Fibroblast of mammary gland (primary cell): ENCODE measurements at regions not wholly inside any gene's neighbourhood (a gene's known extent, or its start where the extent isn't known, plus 50 kb on each side); places are given as distances from the start of the nearest gene placed in this dataset.

ENCODE experiments used
- DNase-seq: peaks from one replicate; pipeline ENCODE4 v3.0.0-alpha.2; 2010; ENCODE audit warnings: low read depth
- H3K4me3 ChIP-seq: 2 replicates; pipeline ENCODE4 v1.5.1; 2011; ENCODE audit warnings: low read depth, mild to moderate bottlenecking, low read length, moderate library complexity; ENCODE audit not compliant: control insufficient read depth
- CTCF ChIP-seq: conservative IDR thresholded peaks from 2 replicates; pipeline ENCODE4 v1.5.1; 2011; ENCODE audit warnings: low read depth, low read length, inconsistent platforms; ENCODE audit not compliant: control insufficient read depth, insufficient read depth

GRCh38 chr3:13123013-13123654 is 49.9 kb upstream of the IQSEC1 start:
- no peak for DNase-seq
- no peak for TF ChIP-seq CTCF
- no peak overlapping the region for H3K4me3 ChIP-seq
